K562 (cell line): ENCODE measurements at regions not wholly inside any gene's neighbourhood (a gene's known extent, or its start where the extent isn't known, plus 50 kb on each side); places are given as distances from the start of the nearest gene placed in this dataset.

Experiments
- ATAC-seq: fragments of 200-7000 bp; cut with Tn5 transposase; 3 replicates; pipeline ENCODE4 v1.9.1; 2020; ENCODE audit warnings: moderate library complexity
- BruUV-seq: library from RNA; stranded (reverse); fragments of 400-500 nt; replicated peaks from 2 replicates; lab custom pipeline; 2021; lab: Mats Ljungman, UMichigan
- CTCF ChIA-PET: fragments of 300-600 bp; formaldehyde crosslinking; extraction: SDS; loops from one replicate; lab custom pipeline; 2021; ENCODE audit warnings: low intra/inter-chr PET ratio; lab: Yijun Ruan, JAX
- POLR2A ChIA-PET: fragments of 300-600, 350-650 bp; sonication (Branson Sonifier 250); formaldehyde crosslinking; extraction: SDS; loops from one replicate; lab custom pipeline; 2021; ENCODE audit warnings: antibody characterized with exemption, inconsistent platforms; lab: Yijun Ruan, JAX
- DNase-seq, 4 experiments: peaks; one replicate each; pipeline versions ENCODE4 v3.0.0 to v3.0.0-alpha.2; 2011 to 2018; ENCODE audit warnings: low spot score in 3 of 4, mixed read lengths in 3 of 4; ENCODE audit errors: extremely low read depth in 1 of 4
- FAIRE-seq: peaks from 2 replicates; lab custom pipeline; 2011; peaks lifted over from hg19 to GRCh38; lab: Jason Lieb, UNC
- H2AFZ ChIP-seq: 2 replicates; pipeline ENCODE4 v1.6.0; 2011; ENCODE audit warnings: low read depth, low read length, control low read depth, inconsistent platforms
- H3K27ac ChIP-seq: fragments of 200-600 bp; 3 replicates; pipeline ENCODE4 v1.8.0; 2011; ENCODE audit warnings: low read depth, mild to moderate bottlenecking, control low read depth, inconsistent platforms, low read length, moderate library complexity, mixed read lengths; ENCODE audit errors: extremely low read depth
- H3K27me3 ChIP-seq, 2 experiments: fragments of 300-600 bp in 1 of 2; 2 replicates in 1 of 2; 3 replicates in 1 of 2; pipeline versions ENCODE4 v1.6.0 to v1.8.0; 2011; ENCODE audit warnings: inconsistent platforms in 2 of 2, low read length in 2 of 2, mild to moderate bottlenecking in 1 of 2, mixed read lengths in 1 of 2, moderate library complexity in 1 of 2; ENCODE audit not compliant: control insufficient read depth in 2 of 2, insufficient read depth in 2 of 2
- H3K36me3 ChIP-seq: fragments of 300-600 bp; 3 replicates; pipeline ENCODE4 v1.8.0; 2011; ENCODE audit warnings: mild to moderate bottlenecking, low read length, inconsistent platforms; ENCODE audit not compliant: control insufficient read depth, insufficient read depth
- H3K4me1 ChIP-seq, 2 experiments: fragments of 200-600 bp in 1 of 2; replicated peaks in 1 of 2; 2 replicates in 1 of 2; 3 replicates in 1 of 2; pipeline versions ENCODE4 v1.5.1 to v1.8.0; 2011; ENCODE audit warnings: inconsistent platforms in 2 of 2, low read length in 2 of 2, mild to moderate bottlenecking in 1 of 2, mixed read lengths in 1 of 2, moderate library complexity in 1 of 2; ENCODE audit not compliant: control insufficient read depth in 2 of 2, insufficient read depth in 2 of 2
- H3K4me2 ChIP-seq: 2 replicates; pipeline ENCODE4 v1.6.1; 2011; ENCODE audit warnings: low read length, control low read depth, inconsistent platforms, mixed read lengths; ENCODE audit not compliant: insufficient read depth
- H3K4me3 ChIP-seq: fragments of 200-600 bp; sonication (generic), shearing (Covaris generic); 2 replicates; pipeline ENCODE4 v1.5.1; 2016; ENCODE audit warnings: control low read depth, inconsistent platforms
- H3K79me2 ChIP-seq: fragments of 200-600 bp; 3 replicates; pipeline ENCODE4 v1.8.0; 2011; ENCODE audit warnings: low read length, inconsistent platforms; ENCODE audit not compliant: control insufficient read depth, insufficient read depth
- H3K9ac ChIP-seq, 2 experiments: 2 replicates each; pipeline versions ENCODE4 v1.6.0 to v1.6.1; 2011; ENCODE audit warnings: low read depth in 2 of 2, low read length in 2 of 2, control low read depth in 1 of 2, inconsistent platforms in 1 of 2, mild to moderate bottlenecking in 1 of 2, mixed read lengths in 1 of 2; ENCODE audit not compliant: insufficient read depth in 1 of 2
- H3K9me1 ChIP-seq: one replicate; pipeline ENCODE4 v1.6.0; 2011; ENCODE audit warnings: inconsistent platforms, mild to moderate bottlenecking, low read length, moderate library complexity; ENCODE audit not compliant: control insufficient read depth, insufficient read depth
- H3K9me3 ChIP-seq: replicated peaks from 2 replicates; pipeline ENCODE4 v1.5.1; 2011; ENCODE audit warnings: low read depth, low read length, inconsistent platforms; ENCODE audit not compliant: control insufficient read depth, insufficient read depth
- H4K20me1 ChIP-seq: replicated peaks from 2 replicates; pipeline ENCODE4 v1.6.1; 2011; ENCODE audit warnings: low read length, inconsistent platforms, mixed read lengths; ENCODE audit not compliant: control insufficient read depth, insufficient read depth
- FOXA1 ChIP-seq: fragments of 450-650 bp; IDR thresholded peaks from 2 replicates; pipeline ENCODE4 v1.6.1; 2016; ENCODE audit warnings: mild to moderate bottlenecking, borderline replicate concordance
- GATAD2A ChIP-seq: fragments of 450-650 bp; IDR thresholded peaks from 2 replicates; pipeline ENCODE4 v1.6.1; 2017
- MAX ChIP-seq: sonication (generic); formaldehyde crosslinking; IDR thresholded peaks from 2 replicates; pipeline ENCODE4 v1.9.0; 2022; ENCODE audit warnings: mild to moderate bottlenecking, missing genetic modification reagents
- MYNN ChIP-seq, 2 experiments: sonication (generic); formaldehyde crosslinking in 1 of 2; IDR thresholded peaks; 2 replicates each; pipeline versions ENCODE4 v1.5.0 to v1.6.1; 2016 to 2020; ENCODE audit warnings: antibody characterized with exemption in 1 of 2, missing genetic modification reagents in 1 of 2
- PHF8 ChIP-seq: fragments of 200-600 bp; sonication (generic); IDR thresholded peaks from 2 replicates; pipeline ENCODE4 v1.6.1; 2012; ENCODE audit warnings: mixed run types, mild to moderate bottlenecking, inconsistent platforms, low read length, moderate library complexity, borderline replicate concordance
- RBM34 ChIP-seq: fragments of 200-400 bp; formaldehyde crosslinking; IDR thresholded peaks from 2 replicates; pipeline ENCODE4 v1.6.1; 2018; ENCODE audit warnings: low read length, borderline replicate concordance; ENCODE audit not compliant: insufficient read depth
- ZBTB26 ChIP-seq: fragments of 450-650 bp; formaldehyde crosslinking; IDR thresholded peaks from 2 replicates; pipeline ENCODE4 v1.4.0; 2022; ENCODE audit warnings: missing genetic modification characterization
- ZNF224 ChIP-seq: sonication (generic); formaldehyde crosslinking; IDR thresholded peaks from 2 replicates; pipeline ENCODE4 v1.8.0; 2022; ENCODE audit warnings: mild to moderate bottlenecking, missing genetic modification reagents
- ZNF655 ChIP-seq: fragments of 250-450 bp; sonication (Bioruptor Pico); IDR thresholded peaks from 2 replicates; pipeline ENCODE4 v1.5.0; 2021
- WGBS: fragments of 100-300 bp; shearing (Covaris generic); methylation state at CpG from one replicate; pipeline ENCODE4 v1.1.6; 2016; ENCODE audit warnings: low coverage, mixed read lengths; ENCODE audit not compliant: insufficient coverage; ENCODE audit errors: missing lambda C conversion rate; 5-methylcytosine and 5-hydroxymethylcytosine counted together
- in situ Hi-C: fragments of 300-500 bp; cut with MboI; formaldehyde crosslinking; loops from 4 replicates; pipeline ENCODE4 v1.15.0; 2018; ENCODE audit warnings: inconsistent platforms, mixed read lengths
- intact Hi-C: fragments of 100-400 bp; cut with micrococcal nuclease; formaldehyde crosslinking; loops from 2 replicates; pipeline ENCODE4 v1.14.2; 2022

GRCh38 chr5:110899566-110900412, 161.0 kb downstream of the SLC25A46 start:
- no peaks in the 10 kb centered on the region for H3K9me3 ChIP-seq
- no peak for ATAC-seq
- ChIA-PET CTCF (no interaction called here), POLR2A (no interaction called here)
- no peaks in the 10 kb centered on the region for H3K4me1 ChIP-seq
- H3K9ac ChIP-seq, result no peak overlapping the region
- H3K4me2 ChIP-seq, result no peak overlapping the region
- no peak overlapping the region for H3K27ac ChIP-seq
- no peaks in the 10 kb centered on the region for H3K36me3 ChIP-seq
- H4K20me1 ChIP-seq, result no peaks in the 10 kb centered on the region
- intact Hi-C loops, result no loop called here
- H3K79me2 ChIP-seq, result no peaks in the 10 kb centered on the region
- no peak for TF ChIP-seq GATAD2A
- no peak for TF ChIP-seq FOXA1
- no peak for TF ChIP-seq ZNF224
- TF ChIP-seq MYNN (IDR thresholded peaks at IDR 0.05), result no peak
- no peak for TF ChIP-seq MYNN (CRISPR knock-in tag; IDR thresholded peaks at IDR 0.05)
- no peak overlapping the region for H2AFZ ChIP-seq
- 1% methylated on average over 4 of the region's 4 CpGs for WGBS
- in situ Hi-C loops, result no loop called here
- H3K4me3 ChIP-seq, result no peak overlapping the region
- DNase-seq, result no peak
- no peak for FAIRE-seq
- no peaks in the 10 kb centered on the region for H3K27me3 ChIP-seq
- H3K9me1 ChIP-seq, result no peaks in the 10 kb centered on the region
- no TSS peak for BruUV-seq

GRCh38 chr5:110900829-110901228, 162.0 kb downstream of the SLC25A46 start:
- intact Hi-C loops, result no loop called here
- no peak for DNase-seq
- Histone ChIP-seq H3K4me1 (no peaks in the 10 kb centered on the region), H3K27me3 (no peaks in the 10 kb centered on the region), H3K9ac (no peak overlapping the region), H3K4me2 (no peak overlapping the region), H3K9me1 (no peaks in the 10 kb centered on the region), H4K20me1 (no peaks in the 10 kb centered on the region), H3K27ac (no peak overlapping the region), H3K79me2 (no peaks in the 10 kb centered on the region), H3K4me3 (no peak overlapping the region), H2AFZ (no peak overlapping the region), H3K36me3 (no peaks in the 10 kb centered on the region), H3K9me3 (no peaks in the 10 kb centered on the region)
- BruUV-seq, result no TSS peak
- WGBS, result 0% methylated on average over 2 of the region's 2 CpGs
- in situ Hi-C loops, result no loop called here
- POLR2A ChIA-PET, result no interaction called here
- FAIRE-seq, result no peak
- CTCF ChIA-PET, result no interaction called here
- ATAC-seq, result no peak
- no peak for TF ChIP-seq RBM34
- TF ChIP-seq PHF8, result no peak
- TF ChIP-seq ZNF655 (CRISPR knock-in tag), result no peak
- no peak for TF ChIP-seq MAX (CRISPR knock-in tag)
- no peak for TF ChIP-seq ZBTB26
